Vagina (tissue), 2 donors: ENCODE measurements at regions not wholly inside any gene's neighbourhood (a gene's known extent, or its start where the extent isn't known, plus 50 kb on each side); places are given as distances from the start of the nearest gene placed in this dataset.
"Not testable (repeated sequence)": the region's sequence is repeated elsewhere in the genome, so short reads cannot be mapped to it uniquely, and the experiment has no call there.

Experiments used
- DNase-seq, 2 donors: peaks; one replicate each; pipeline ENCODE4 v3.0.0-alpha.2; 2017; ENCODE audit errors: extremely low spot score in 2 of 2
- H3K27ac ChIP-seq: fragments of 200-600 bp; sonication (generic); one replicate; pipeline ENCODE4 v1.5.1; 2019
- H3K27me3 ChIP-seq: fragments of 200-600 bp; sonication (generic); one replicate; pipeline ENCODE4 v1.5.1; 2019
- H3K36me3 ChIP-seq, 2 donors: fragments of 200-600 bp; sonication (generic); one replicate each; pipeline ENCODE4 v1.5.1; 2017 to 2019
- H3K4me1 ChIP-seq: fragments of 200-600 bp; sonication (generic); one replicate; pipeline ENCODE4 v1.5.1; 2019
- H3K4me3 ChIP-seq, 2 donors: fragments of 200-600 bp; sonication (generic); 1 replicate in 1 of 2; 2 replicates in 1 of 2; pipeline ENCODE4 v1.5.1; 2016 to 2019
- H3K9me3 ChIP-seq: fragments of 200-600 bp; sonication (generic); one replicate; pipeline ENCODE4 v1.5.1; 2019
- POLR2A ChIP-seq, 2 donors: fragments of 450-650 bp; IDR thresholded peaks; one replicate each; pipeline ENCODE4 v1.6.1; 2017; ENCODE audit warnings: antibody characterized with exemption in 2 of 2, mild to moderate bottlenecking in 2 of 2, moderate library complexity in 2 of 2
- POLR2AphosphoS5 ChIP-seq, 2 donors: sonication (generic); formaldehyde crosslinking; IDR thresholded peaks; one replicate each; pipeline ENCODE4 v1.9.0; 2017; ENCODE audit warnings: antibody characterized with exemption in 2 of 2, mild to moderate bottlenecking in 2 of 2, low read depth in 1 of 2; ENCODE audit not compliant: insufficient read depth in 1 of 2
- intact Hi-C: fragments of 100-400 bp; cut with DNase I; formaldehyde crosslinking; loops from one replicate; pipeline ENCODE4 v1.15.1; 2023
- TF ChIP-seq, protein P1 (sequence below), 3 experiments: fragments of 450-650 bp in 2 of 3; fragments of 200-600 bp in 1 of 3; sonication (generic) in 1 of 3; IDR thresholded peaks; one replicate each; pipeline ENCODE4 v1.5.1; 2017 to 2019; ENCODE audit warnings: antibody characterized with exemption in 3 of 3, mild to moderate bottlenecking in 2 of 3, moderate library complexity in 2 of 3

DNA sequence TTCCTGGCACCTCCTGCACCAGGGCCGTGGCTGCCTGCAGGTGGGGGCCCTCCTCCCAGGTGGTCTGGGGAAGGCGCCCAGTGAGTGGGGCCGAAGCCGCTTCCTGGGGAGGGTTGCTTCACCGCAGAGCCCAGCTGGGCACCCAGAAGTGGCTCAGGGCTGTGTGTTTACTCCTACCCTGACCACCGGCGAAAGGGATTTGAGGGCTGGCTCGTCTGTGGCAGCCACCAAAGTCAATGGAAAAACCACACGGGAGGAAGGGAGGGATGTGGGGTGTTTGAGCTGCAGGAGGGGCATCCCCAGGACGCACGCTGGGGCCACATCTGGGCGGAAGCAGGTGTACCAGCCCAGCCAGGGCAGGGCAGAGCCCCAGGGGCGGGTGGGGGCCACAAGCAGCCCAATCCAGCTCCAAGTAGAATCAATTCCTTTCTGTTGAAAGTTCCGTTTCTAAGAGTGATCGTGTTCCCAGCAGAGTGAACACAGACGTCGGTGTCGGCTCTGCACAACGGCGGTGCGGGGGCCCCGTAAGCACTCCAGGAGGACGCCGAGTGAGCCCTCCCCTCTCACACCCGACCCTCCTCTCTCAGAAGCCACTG lies 69.9 kb downstream of the FOXL3 start:
- no peaks in the 10 kb centered on the region for H3K27me3 ChIP-seq
- no peak for TF ChIP-seq POLR2AphosphoS5 (IDR thresholded peaks at IDR 0.05; ENCODE audit: insufficient read depth in 1 of 2, low read depth in 1 of 2)
- TF ChIP-seq POLR2A (IDR thresholded peaks at IDR 0.05), result no peak
- TF ChIP-seq, protein P1, sequence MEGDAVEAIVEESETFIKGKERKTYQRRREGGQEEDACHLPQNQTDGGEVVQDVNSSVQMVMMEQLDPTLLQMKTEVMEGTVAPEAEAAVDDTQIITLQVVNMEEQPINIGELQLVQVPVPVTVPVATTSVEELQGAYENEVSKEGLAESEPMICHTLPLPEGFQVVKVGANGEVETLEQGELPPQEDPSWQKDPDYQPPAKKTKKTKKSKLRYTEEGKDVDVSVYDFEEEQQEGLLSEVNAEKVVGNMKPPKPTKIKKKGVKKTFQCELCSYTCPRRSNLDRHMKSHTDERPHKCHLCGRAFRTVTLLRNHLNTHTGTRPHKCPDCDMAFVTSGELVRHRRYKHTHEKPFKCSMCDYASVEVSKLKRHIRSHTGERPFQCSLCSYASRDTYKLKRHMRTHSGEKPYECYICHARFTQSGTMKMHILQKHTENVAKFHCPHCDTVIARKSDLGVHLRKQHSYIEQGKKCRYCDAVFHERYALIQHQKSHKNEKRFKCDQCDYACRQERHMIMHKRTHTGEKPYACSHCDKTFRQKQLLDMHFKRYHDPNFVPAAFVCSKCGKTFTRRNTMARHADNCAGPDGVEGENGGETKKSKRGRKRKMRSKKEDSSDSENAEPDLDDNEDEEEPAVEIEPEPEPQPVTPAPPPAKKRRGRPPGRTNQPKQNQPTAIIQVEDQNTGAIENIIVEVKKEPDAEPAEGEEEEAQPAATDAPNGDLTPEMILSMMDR (IDR thresholded peaks at IDR 0.05), result no peak
- DNase-seq, result no peak
- H3K4me1 ChIP-seq, result peaks cover 23% of the 10 kb centered on the region
- no peak overlapping the region for H3K4me3 ChIP-seq
- H3K9me3 ChIP-seq, result no peaks in the 10 kb centered on the region
- H3K27ac ChIP-seq, result no peak overlapping the region
- H3K36me3 ChIP-seq, result no peaks in the 10 kb centered on the region
- intact Hi-C loops, result no loop called here

DNA sequence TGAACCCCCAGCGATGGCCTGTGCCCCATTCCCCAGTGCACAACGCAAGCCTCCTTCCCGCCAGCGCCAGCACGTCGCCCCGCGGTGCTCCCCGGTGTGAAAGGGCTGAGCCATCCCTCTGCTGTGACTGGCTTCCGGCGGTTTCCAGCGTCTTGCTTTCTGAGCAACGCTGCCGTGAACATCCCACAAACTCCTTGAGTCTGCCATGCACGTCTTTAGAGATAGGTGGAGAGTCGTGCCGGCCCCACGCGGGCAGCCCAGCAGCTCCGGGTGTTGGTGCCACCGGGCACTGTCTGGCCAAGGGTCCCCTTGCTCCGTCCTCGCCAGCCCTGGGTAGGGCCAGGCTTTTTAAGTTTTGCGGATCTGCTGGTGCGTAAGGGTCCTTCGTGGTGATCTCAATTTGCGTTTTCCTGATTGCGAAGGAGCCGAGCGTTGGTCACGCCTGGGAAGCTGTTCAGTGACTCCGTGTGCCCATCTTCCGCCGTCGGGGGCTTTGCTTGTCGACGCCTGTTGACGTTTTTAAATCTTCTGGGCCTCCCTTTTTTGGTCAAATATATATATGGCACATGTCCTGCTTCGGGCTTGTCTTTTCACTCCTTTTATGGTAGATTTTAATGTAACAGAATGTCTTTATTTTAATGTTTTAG lies 70.6 kb downstream of the FOXL3 start:
- H3K36me3 ChIP-seq, result no peaks in the 10 kb centered on the region
- no peak overlapping the region for H3K4me3 ChIP-seq
- no peaks in the 10 kb centered on the region for H3K9me3 ChIP-seq
- H3K27ac ChIP-seq, result no peak overlapping the region
- peaks cover 23% of the 10 kb centered on the region for H3K4me1 ChIP-seq
- TF ChIP-seq POLR2AphosphoS5 (IDR thresholded peaks at IDR 0.05; ENCODE audit: insufficient read depth in 1 of 2, low read depth in 1 of 2), result no peak
- TF ChIP-seq, protein P1 (IDR thresholded peaks at IDR 0.05), result no peak
- TF ChIP-seq POLR2A (IDR thresholded peaks at IDR 0.05), result no peak
- intact Hi-C loops, result no loop called here
- H3K27me3 ChIP-seq, result no peaks in the 10 kb centered on the region
- DNase-seq, result no peak

DNA sequence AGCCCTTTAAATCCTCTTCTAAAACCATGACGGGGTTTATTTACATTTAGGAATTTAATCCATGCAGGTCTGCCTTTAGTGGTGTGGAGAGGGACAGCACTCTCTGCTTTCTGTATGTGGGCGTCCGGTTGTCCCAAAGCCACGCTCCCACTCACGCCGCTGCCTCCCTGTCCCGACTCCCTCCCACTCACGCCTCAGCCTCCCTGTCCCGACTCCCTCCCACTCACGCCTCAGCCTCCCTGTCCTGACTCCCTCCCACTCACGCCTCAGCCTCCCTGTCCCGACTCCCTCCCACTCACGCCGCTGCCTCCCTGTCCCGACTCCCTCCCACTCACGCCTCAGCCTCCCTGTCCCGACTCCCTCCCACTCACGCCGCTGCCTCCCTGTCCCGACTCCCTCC lies 71.2 kb downstream of the FOXL3 start:
- peaks cover 23% of the 10 kb centered on the region for H3K4me1 ChIP-seq
- H3K9me3 ChIP-seq, H3K36me3 ChIP-seq, intact Hi-C loops, DNase-seq, H3K27ac ChIP-seq, H3K27me3 ChIP-seq, H3K4me3 ChIP-seq: not testable (repeated sequence)

DNA sequence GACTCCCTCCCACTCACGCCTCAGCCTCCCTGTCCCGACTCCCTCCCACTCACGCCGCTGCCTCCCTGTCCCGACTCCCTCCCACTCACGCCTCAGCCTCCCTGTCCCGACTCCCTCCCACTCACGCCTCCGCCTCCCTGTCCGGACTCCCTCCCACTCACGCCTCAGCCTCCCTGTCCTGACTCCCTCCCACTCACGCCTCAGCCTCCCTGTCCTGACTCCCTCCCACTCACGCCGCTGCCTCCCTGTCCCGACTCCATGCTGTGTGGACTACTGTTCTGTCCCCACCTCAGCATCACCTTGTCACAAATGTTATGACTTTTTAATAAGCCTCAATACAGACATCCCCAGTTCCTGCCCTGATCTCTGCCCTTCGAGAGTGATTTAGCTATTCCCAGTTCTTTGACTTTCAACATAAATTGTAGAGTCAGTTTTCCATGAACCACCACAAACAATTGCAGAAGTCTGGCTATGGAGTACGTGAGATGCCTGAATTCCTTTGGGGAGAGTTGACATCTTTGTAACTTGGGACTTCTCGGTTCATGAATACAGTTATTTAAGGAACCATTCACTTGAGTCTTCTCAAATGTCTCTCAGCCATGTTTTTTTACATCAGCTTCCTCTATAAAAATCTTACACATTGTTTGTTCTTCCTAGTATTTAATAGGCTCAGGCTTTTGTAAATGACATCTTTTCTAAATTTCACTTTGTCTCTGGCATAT lies 71.9 kb downstream of the FOXL3 start:
- H3K36me3 ChIP-seq, result no peaks in the 10 kb centered on the region
- H3K4me3 ChIP-seq, result peak overlapping the region in 1 of 2 donors; percentile 15
- H3K27me3 ChIP-seq, result no peaks in the 10 kb centered on the region
- no peak overlapping the region for H3K27ac ChIP-seq
- intact Hi-C loops, result no loop called here
- DNase-seq, result no peak
- TF ChIP-seq, protein P1 (IDR thresholded peaks at IDR 0.05), result no peak
- no peak for TF ChIP-seq POLR2AphosphoS5 (IDR thresholded peaks at IDR 0.05; ENCODE audit: insufficient read depth in 1 of 2, low read depth in 1 of 2)
- no peak for TF ChIP-seq POLR2A (IDR thresholded peaks at IDR 0.05)
- H3K9me3 ChIP-seq, result no peaks in the 10 kb centered on the region
- peaks cover 23% of the 10 kb centered on the region for H3K4me1 ChIP-seq

DNA sequence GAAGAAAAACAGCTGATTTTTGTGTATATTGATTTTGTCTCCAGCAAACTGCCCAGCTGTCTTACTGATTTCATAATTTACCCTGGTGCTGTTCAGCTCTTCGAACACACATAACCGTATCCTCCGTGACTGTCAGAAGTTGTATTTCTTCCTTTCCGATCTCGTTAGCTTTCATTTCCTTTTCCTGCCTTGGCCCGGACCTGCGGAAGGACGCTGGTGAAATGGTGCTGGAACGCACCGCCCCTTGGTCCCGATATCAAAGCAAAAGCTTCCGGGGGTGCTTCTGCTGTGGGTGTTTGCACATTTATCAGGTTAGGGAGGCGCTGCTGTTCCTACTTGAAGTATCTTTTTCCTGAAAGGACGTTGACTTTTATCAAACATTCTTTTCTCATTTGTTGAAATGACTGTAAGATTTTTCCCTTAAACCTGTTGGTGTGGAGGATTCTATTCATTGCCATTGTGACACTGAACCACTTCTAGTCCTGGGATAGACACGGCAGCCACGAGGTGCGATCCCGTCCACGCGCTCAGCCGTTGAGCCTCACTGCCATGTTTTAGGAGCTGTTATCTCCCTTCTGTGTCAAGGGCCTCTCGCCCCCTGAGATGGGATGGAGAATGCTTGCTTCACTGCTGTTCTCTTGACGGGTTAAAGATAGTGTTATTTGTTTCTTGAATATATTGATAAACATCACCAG lies 72.6 kb downstream of the FOXL3 start:
- Histone ChIP-seq H3K9me3 (no peaks in the 10 kb centered on the region), H3K4me1 (peaks cover 17% of the 10 kb centered on the region), H3K4me3 (peak overlapping the region in 1 of 2 donors; percentile 15), H3K27me3 (no peaks in the 10 kb centered on the region), H3K36me3 (no peaks in the 10 kb centered on the region), H3K27ac (no peak overlapping the region)
- intact Hi-C loops, result no loop called here
- TF ChIP-seq POLR2A (IDR thresholded peaks at IDR 0.05), result no peak
- TF ChIP-seq, protein P1 (IDR thresholded peaks at IDR 0.05), result no peak
- TF ChIP-seq POLR2AphosphoS5 (IDR thresholded peaks at IDR 0.05; ENCODE audit: insufficient read depth in 1 of 2, low read depth in 1 of 2), result no peak
- no peak for DNase-seq
